ENCODE measurements at regions not wholly inside any gene's neighbourhood (a gene's known extent, or its start where the extent isn't known, plus 50 kb on each side); places are given as distances from the start of the nearest gene placed in this dataset.
"Not testable (repeated sequence)": the region's sequence is repeated elsewhere in the genome, so short reads cannot be mapped to it uniquely, and the experiment has no call there.

- H3K36me3 ChIP-seq (ENCODE audit: low read depth); DNase-seq; H2AFZ ChIP-seq; H3K27ac ChIP-seq; H3K9me2 ChIP-seq (ENCODE audit: insufficient read depth); H3K4me3 ChIP-seq; H3F3A ChIP-seq (ENCODE audit: insufficient read depth, low read depth); H3K79me2 ChIP-seq (ENCODE audit: low read depth); H3K4me1 ChIP-seq (replicated peaks; ENCODE audit: insufficient read depth); H3K9me3 ChIP-seq (ENCODE audit: insufficient read depth, low read depth); H3K4me2 ChIP-seq; H4K20me1 ChIP-seq (ENCODE audit: insufficient read depth); POLR2A ChIA-PET (ENCODE audit: unreplicated experiment); CTCF ChIA-PET; H3K27me3 ChIP-seq (ENCODE audit: insufficient read depth, low read depth); intact Hi-C loops (cut with micrococcal nuclease; ENCODE audit: unreplicated experiment); BruUV-seq (replicated peaks): not testable (repeated sequence)
- 0 out of 2 replicates have a peak, but pooled peaks have one; percentile 24 for TF ChIP-seq CTCF (conservative IDR thresholded peaks at IDR 0.05)
Measured at GRCh38 chr3:74376323-74376722, 238.1 kb downstream of the CNTN3 start.

GRCh38 chr3:74375653-74376052 is 238.8 kb downstream of the CNTN3 start:
- TF ChIP-seq CTCF (conservative IDR thresholded peaks at IDR 0.05): no peak
- TF ChIP-seq EZH2 (IDR thresholded peaks at IDR 0.05; ENCODE audit: low read depth): no peak
- no peaks in the 10 kb centered on the region for H3F3A ChIP-seq (ENCODE audit: insufficient read depth, low read depth)
- DNase-seq: no peak
- no peak overlapping the region for H3K27ac ChIP-seq
- H3K4me1 ChIP-seq (replicated peaks; ENCODE audit: insufficient read depth): no peaks in the 10 kb centered on the region
- no peaks in the 10 kb centered on the region for H4K20me1 ChIP-seq (ENCODE audit: insufficient read depth)
- no peak overlapping the region for H3K4me3 ChIP-seq
- intact Hi-C loops (cut with micrococcal nuclease; ENCODE audit: unreplicated experiment): no loop called here
- no peaks in the 10 kb centered on the region for H3K36me3 ChIP-seq (ENCODE audit: low read depth)
- H3K79me2 ChIP-seq (ENCODE audit: low read depth): no peaks in the 10 kb centered on the region
- no TSS peak for BruUV-seq (replicated peaks)
- no peak overlapping the region for H2AFZ ChIP-seq
- no peaks in the 10 kb centered on the region for H3K9me3 ChIP-seq (ENCODE audit: insufficient read depth, low read depth)
- ChIA-PET POLR2A (ENCODE audit: unreplicated experiment) (no interaction called here), CTCF (no interaction called here)
- no peak overlapping the region for H3K4me2 ChIP-seq
- no peaks in the 10 kb centered on the region for H3K9me2 ChIP-seq (ENCODE audit: insufficient read depth)
- H3K27me3 ChIP-seq (ENCODE audit: insufficient read depth, low read depth): no peaks in the 10 kb centered on the region

GRCh38 chr3:74372743-74373142 is 241.7 kb downstream of the CNTN3 start:
- Histone ChIP-seq H3K9me3 (ENCODE audit: insufficient read depth, low read depth) (no peaks in the 10 kb centered on the region), H3K27me3 (ENCODE audit: insufficient read depth, low read depth) (no peaks in the 10 kb centered on the region), H3K27ac (no peak overlapping the region), H3K4me3 (no peak overlapping the region), H3F3A (ENCODE audit: insufficient read depth, low read depth) (no peaks in the 10 kb centered on the region), H4K20me1 (ENCODE audit: insufficient read depth) (no peaks in the 10 kb centered on the region), H3K36me3 (ENCODE audit: low read depth) (no peaks in the 10 kb centered on the region), H2AFZ (no peak overlapping the region), H3K4me2 (no peak overlapping the region), H3K79me2 (ENCODE audit: low read depth) (no peaks in the 10 kb centered on the region), H3K4me1 (replicated peaks; ENCODE audit: insufficient read depth) (no peaks in the 10 kb centered on the region), H3K9me2 (ENCODE audit: insufficient read depth) (no peaks in the 10 kb centered on the region)
- no peak for TF ChIP-seq EZH2 (IDR thresholded peaks at IDR 0.05; ENCODE audit: low read depth)
- TF ChIP-seq CTCF (conservative IDR thresholded peaks at IDR 0.05): no peak
- ChIA-PET CTCF (no interaction called here), POLR2A (ENCODE audit: unreplicated experiment) (no interaction called here)
- DNase-seq: no peak
- intact Hi-C loops (cut with micrococcal nuclease; ENCODE audit: unreplicated experiment): no loop called here
- BruUV-seq (replicated peaks): no TSS peak

Measured in PC-9 (cell line).